SK-MEL-5 (cell line): ENCODE measurements at regions not wholly inside any gene's neighbourhood (a gene's known extent, or its start where the extent isn't known, plus 50 kb on each side); places are given as distances from the start of the nearest gene placed in this dataset.
"Not testable (repeated sequence)": the region's sequence is repeated elsewhere in the genome, so short reads cannot be mapped to it uniquely, and the experiment has no call there.

Source experiments
- DNase-seq: peaks from one replicate; pipeline ENCODE4 v3.0.0-alpha.2; 2016; ENCODE audit warnings: low read depth, low spot score
- in situ Hi-C: cut with HindIII; loops from 2 replicates; pipeline ENCODE4 v1.10.0; 2016; ENCODE audit warnings: low sequenced_read_pairs, high pct_unique_total_duplicates, low pct_unique_long_range_greater_than_20kb

DNA sequence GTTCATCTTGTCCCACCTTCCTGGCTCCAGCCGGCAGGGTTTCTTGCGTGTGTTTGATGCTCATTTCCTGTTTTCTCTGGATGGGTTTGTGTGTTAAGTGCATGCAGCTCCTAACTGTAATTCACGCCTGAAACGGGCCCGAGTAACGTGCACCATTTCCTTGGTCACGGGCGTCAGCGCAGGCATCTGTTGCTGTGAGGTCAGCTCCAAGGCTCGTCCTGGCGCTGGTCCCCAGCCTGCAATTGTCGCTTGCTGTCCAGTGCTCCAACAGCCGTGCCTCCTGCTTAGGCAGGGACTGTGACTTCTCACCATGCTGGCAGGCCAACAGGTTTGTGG, 201.1 kb downstream of the GLRX3 start:
- DNase-seq: no peak
- in situ Hi-C loops: no loop called here

DNA sequence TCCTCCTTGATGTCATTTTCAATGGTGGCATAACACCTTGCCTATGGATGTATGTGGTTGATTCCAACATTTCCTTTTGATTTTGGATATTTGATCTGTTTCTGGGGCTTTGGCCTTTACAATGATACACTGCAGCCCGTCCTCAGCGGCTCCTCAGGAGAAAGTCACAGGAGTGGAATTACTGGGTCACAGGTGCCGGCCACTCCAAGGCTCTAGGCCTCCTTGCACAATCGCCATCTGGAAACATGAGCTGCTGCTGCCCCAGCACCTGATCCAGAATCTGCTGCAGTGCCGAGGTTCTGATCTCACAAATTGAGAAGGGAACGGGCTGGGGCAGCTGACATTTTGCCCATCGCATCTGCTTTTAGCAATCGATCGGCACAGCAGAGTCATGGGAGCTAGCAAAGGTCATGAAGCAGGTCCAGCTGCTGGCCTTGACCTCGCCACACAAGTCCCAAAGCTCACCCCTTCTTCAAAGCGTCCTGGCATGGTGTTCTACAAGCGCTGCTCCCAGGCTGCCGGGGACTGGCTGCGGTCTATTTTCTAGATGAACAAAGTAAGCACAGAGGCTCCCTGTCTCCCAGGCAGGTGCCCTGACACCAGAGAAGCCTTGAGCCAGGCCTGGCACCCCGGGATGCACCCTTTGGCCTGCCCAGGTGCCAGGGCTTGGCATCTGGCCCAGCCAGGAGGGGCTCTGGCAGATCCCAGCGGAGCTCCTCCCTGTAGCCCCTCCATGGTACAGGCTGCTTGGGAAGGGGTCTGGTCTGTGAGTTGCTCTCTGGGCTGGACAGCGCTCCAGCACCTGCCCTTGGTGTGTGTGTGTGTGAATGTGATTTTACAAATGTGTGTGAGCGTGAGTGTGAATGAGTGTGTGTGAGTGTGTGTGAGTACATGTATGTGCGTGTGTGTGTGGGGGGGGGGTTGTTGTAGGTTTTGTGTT, 201.8 kb downstream of the GLRX3 start:
- in situ Hi-C loops: no loop called here
- DNase-seq: no peak

- in situ Hi-C loops: no loop called here
- DNase-seq: no peak
Observed at GRCh38 chr10:130338636-130339024, 202.4 kb downstream of the GLRX3 start.

DNA sequence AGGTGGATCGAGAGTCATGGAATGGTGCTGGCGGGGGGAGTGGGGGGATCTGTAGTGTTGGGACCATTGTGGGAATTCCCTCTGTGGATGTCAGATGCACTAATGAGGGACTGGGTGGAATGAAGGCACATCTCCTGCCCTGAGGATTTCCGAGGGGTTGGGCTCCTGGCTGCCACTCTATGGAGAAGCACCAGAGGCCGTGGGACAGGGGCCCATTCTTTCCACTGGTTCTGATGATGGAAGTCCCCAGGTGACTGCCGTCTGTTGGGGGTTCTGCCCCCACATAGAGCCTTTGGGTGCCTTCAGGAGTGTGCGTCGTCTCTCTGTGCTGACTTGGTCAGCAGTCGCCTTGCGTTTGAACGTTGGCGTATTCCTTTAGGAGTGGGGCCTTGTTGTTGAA, 202.9 kb downstream of the GLRX3 start:
- DNase-seq: no peak
- in situ Hi-C loops: no loop called here

- DNase-seq: no peak
- in situ Hi-C loops: no loop called here
Observed at GRCh38 chr10:130339911-130340310, 203.7 kb downstream of the GLRX3 start.

GRCh38 chr10:130340816-130341215, 204.6 kb downstream of the GLRX3 start:
- in situ Hi-C loops: no loop called here
- no peak for DNase-seq

DNA sequence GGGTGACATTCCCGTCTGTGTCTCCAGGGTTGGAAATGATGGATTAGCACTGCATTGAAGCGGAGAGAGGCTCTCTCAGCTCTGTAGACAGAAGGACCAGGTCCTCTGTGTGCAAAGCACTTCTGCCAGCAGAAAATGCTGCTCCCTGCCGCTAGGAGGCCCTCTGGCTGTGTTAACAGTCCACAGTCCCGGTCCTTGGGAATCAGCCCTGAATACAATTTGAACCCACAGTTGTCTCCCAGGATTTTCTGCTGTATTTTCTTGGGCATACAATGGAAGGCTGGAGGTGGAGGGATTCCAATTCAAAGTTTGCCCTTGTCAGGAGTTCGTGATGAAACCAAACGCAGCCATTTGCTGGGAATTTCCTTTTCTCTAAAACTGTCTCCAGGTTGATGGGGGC, 205.2 kb downstream of the GLRX3 start:
- DNase-seq: peak; percentile 44
- in situ Hi-C loops: no loop called here

GRCh38 chr10:130345728-130346127, 209.5 kb downstream of the GLRX3 start:
- in situ Hi-C loops: no loop called here
- DNase-seq: no peak

GRCh38 chr10:130350996-130351395, 214.8 kb downstream of the GLRX3 start:
- in situ Hi-C loops: no loop called here
- DNase-seq: no peak

DNA sequence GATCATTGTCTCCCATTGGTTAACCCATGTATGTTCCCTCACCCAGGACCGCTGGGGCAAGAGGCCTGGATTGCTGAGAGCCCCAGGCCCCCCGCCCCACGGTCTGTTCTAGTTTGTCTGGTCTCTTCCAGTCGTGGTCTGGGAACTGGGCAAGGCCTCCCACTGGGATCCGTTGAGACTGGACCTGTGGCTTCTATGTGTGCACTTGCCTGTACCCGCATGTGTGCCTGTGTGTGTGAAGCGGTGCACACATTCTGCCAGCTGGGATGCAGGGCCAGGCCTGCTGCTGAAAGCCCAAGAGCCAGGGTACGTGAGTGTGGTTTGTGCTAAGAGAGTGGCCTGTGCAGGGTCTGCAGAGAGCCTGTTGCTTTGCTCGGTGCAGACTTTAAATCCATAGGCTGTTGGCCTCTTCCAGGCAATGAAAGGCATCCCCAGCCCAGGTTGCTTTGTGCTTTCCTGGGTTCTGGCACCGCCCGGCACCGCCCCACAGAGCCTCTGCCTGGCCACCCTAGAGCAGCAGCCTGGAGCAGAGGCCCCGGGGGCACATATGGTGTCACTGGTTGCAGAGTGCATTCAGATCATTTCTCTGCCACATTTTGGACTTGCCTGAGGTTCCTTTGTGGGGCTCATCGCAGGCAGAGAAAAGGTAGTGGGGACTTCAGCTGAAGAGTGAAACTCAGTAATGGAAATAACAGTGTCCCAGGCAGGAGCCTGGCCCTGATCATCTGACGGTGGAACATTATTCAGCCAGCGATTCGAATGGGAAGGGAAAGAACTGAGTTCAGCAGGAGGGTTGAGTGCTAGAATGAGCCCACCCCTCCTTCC, 215.5 kb downstream of the GLRX3 start:
- no peak for DNase-seq
- in situ Hi-C loops: no loop called here

- no peak for DNase-seq
- in situ Hi-C loops: no loop called here
Observed at GRCh38 chr10:130352291-130352645, 216.1 kb downstream of the GLRX3 start.

GRCh38 chr10:130353928-130354572, 217.9 kb downstream of the GLRX3 start:
- in situ Hi-C loops: no loop called here
- DNase-seq: no peak

DNA sequence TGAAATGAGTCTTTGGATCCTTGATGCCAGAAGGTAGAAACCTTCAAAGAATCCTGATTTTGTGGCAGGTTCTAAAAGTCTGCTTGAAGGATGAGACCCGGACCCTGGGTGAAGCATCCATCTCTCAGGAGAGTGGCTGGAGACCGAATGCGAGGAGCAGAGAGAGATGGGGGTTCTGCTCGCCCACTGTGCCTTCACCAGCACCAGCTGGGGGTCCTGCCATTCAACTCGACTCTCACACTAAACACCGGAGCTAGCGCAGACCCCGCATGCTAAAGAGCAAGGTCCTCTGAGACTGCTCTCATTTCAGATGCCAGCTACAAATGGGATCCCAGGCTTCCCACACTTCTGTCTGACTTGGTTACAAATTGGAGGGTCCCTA, 218.4 kb downstream of the GLRX3 start:
- DNase-seq: no peak
- in situ Hi-C loops: no loop called here

- no peak for DNase-seq
- in situ Hi-C loops: no loop called here
Observed at GRCh38 chr10:130354976-130355795, 219.0 kb downstream of the GLRX3 start.

DNA sequence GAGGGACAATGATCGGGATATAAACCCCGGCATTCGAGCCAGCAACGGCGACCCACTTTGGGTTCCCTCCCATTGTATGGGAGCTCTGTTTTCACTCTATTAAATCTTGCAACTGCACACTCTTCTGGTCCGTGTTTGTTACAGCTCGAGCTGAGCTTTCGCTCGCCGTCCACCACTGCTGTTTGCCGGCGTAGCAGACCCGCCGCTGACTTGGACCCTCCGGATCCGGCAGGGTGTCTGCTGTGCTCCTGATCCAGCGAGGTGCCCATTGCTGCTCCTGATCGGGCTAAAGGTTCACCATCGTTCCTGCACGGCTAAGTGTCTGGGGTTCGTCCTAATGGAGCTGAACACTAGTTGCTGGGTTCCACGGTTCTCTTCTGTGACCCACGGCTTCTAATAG, 220.2 kb downstream of the GLRX3 start:
- DNase-seq, in situ Hi-C loops: not testable (repeated sequence)

- no peak for DNase-seq
- in situ Hi-C loops: no loop called here
Observed at GRCh38 chr10:130357226-130357625, 221.0 kb downstream of the GLRX3 start.

DNA sequence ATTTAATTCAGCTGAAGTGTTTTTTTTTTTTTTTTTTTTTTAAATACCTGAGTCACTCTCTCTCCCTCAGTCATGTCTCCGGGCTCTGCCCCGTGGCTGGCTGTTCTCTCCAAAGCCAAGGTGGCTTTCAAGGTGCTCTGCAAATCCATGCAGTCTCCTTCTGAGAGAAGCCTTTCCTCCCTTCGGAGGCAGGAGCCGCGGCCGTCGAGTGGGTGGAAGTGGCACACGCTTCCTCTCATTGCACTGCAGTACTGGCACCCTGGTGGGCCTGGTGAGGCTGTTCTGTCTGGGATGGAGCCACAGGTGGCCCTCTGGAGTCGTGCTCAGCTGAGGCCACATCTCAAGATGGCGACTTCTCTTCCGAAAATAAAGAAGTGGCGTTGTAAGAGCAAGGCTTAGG, 221.8 kb downstream of the GLRX3 start:
- in situ Hi-C loops: no loop called here
- DNase-seq: no peak
